GM23338 (cell line): ENCODE measurements at regions not wholly inside any gene's neighbourhood (a gene's known extent, or its start where the extent isn't known, plus 50 kb on each side); places are given as distances from the start of the nearest gene placed in this dataset.

Source experiments
- CREB1 ChIP-seq: fragments of 250-450 bp; sonication (Bioruptor Pico); IDR thresholded peaks from 2 replicates; pipeline ENCODE4 v1.5.0; 2020; ENCODE audit warnings: low read depth, mild to moderate bottlenecking, moderate library complexity
- EZH2 ChIP-seq: fragments of 200-600 bp; sonication (generic); IDR thresholded peaks from one replicate; pipeline ENCODE4 v1.8.0; 2017; ENCODE audit warnings: antibody characterized with exemption, mild to moderate bottlenecking, low read depth; ENCODE audit not compliant: unreplicated experiment
- EZH2phosphoT487 ChIP-seq: fragments of 200-600 bp; sonication (generic); IDR thresholded peaks from one replicate; pipeline ENCODE4 v1.8.1; 2018; ENCODE audit warnings: antibody characterized with exemption; ENCODE audit not compliant: unreplicated experiment
- JUNB ChIP-seq: IDR thresholded peaks from one replicate; pipeline ENCODE4 v1.6.1; 2016; ENCODE audit warnings: antibody characterized with exemption; ENCODE audit not compliant: unreplicated experiment
- POLR2AphosphoS5 ChIP-seq: IDR thresholded peaks from 2 replicates; pipeline ENCODE4 v1.6.1; 2016; ENCODE audit warnings: antibody characterized with exemption, low read depth
- STAT1 ChIP-seq: IDR thresholded peaks from one replicate; pipeline ENCODE4 v1.6.1; 2016; ENCODE audit warnings: antibody characterized with exemption; ENCODE audit not compliant: unreplicated experiment
- ZNF114 ChIP-seq: fragments of 250-450 bp; sonication (Bioruptor Pico); IDR thresholded peaks from 2 replicates; pipeline ENCODE4 v1.5.0; 2020; ENCODE audit warnings: mild to moderate bottlenecking, moderate library complexity
- TF ChIP-seq, protein P1 (sequence below), 2 experiments: fragments of 200-600 bp in 1 of 2; sonication (generic) in 1 of 2; conservative IDR thresholded peaks; 2 replicates each; pipeline versions ENCODE4 v1.5.1 to v1.6.1; 2016 to 2017; ENCODE audit warnings: antibody characterized with exemption in 2 of 2, low read depth in 2 of 2, mild to moderate bottlenecking in 2 of 2, moderate library complexity in 1 of 2
- TF ChIP-seq, protein P2 (sequence below): IDR thresholded peaks from one replicate; pipeline ENCODE4 v1.6.1; 2018; ENCODE audit warnings: antibody characterized with exemption; ENCODE audit not compliant: unreplicated experiment

DNA sequence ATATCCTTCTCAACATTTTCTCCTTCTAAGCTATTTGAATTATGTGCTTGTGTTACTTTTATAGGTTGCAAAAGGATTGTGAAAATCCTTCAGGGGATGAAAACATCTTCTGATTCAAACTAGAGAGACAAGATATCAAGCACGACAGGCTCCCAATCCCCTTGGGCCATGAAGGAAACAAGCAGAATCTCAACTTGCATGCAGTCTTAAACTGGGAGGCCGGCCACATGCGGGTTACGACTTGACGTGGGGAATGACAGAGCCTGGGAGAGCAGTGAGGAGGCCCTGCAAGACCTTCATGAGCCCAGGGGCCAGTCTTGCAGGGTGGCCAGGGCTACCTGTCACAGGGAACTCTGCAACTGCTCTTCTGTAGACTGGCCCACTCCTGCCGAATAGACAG is 94.4 kb downstream of the SCN11A start:
- TF ChIP-seq EZH2phosphoT487 = no peak
- TF ChIP-seq, protein P1, sequence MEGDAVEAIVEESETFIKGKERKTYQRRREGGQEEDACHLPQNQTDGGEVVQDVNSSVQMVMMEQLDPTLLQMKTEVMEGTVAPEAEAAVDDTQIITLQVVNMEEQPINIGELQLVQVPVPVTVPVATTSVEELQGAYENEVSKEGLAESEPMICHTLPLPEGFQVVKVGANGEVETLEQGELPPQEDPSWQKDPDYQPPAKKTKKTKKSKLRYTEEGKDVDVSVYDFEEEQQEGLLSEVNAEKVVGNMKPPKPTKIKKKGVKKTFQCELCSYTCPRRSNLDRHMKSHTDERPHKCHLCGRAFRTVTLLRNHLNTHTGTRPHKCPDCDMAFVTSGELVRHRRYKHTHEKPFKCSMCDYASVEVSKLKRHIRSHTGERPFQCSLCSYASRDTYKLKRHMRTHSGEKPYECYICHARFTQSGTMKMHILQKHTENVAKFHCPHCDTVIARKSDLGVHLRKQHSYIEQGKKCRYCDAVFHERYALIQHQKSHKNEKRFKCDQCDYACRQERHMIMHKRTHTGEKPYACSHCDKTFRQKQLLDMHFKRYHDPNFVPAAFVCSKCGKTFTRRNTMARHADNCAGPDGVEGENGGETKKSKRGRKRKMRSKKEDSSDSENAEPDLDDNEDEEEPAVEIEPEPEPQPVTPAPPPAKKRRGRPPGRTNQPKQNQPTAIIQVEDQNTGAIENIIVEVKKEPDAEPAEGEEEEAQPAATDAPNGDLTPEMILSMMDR (conservative IDR thresholded peaks at IDR 0.05; ENCODE audit: low read depth in 2 of 2) = no peak
- no peak for TF ChIP-seq POLR2AphosphoS5
- no peak for TF ChIP-seq EZH2
- TF ChIP-seq, protein P2, sequence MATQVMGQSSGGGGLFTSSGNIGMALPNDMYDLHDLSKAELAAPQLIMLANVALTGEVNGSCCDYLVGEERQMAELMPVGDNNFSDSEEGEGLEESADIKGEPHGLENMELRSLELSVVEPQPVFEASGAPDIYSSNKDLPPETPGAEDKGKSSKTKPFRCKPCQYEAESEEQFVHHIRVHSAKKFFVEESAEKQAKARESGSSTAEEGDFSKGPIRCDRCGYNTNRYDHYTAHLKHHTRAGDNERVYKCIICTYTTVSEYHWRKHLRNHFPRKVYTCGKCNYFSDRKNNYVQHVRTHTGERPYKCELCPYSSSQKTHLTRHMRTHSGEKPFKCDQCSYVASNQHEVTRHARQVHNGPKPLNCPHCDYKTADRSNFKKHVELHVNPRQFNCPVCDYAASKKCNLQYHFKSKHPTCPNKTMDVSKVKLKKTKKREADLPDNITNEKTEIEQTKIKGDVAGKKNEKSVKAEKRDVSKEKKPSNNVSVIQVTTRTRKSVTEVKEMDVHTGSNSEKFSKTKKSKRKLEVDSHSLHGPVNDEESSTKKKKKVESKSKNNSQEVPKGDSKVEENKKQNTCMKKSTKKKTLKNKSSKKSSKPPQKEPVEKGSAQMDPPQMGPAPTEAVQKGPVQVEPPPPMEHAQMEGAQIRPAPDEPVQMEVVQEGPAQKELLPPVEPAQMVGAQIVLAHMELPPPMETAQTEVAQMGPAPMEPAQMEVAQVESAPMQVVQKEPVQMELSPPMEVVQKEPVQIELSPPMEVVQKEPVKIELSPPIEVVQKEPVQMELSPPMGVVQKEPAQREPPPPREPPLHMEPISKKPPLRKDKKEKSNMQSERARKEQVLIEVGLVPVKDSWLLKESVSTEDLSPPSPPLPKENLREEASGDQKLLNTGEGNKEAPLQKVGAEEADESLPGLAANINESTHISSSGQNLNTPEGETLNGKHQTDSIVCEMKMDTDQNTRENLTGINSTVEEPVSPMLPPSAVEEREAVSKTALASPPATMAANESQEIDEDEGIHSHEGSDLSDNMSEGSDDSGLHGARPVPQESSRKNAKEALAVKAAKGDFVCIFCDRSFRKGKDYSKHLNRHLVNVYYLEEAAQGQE = no peak
- TF ChIP-seq STAT1 = no peak
- TF ChIP-seq JUNB = no peak
- no peak for TF ChIP-seq CREB1 (CRISPR knock-in tag)
- no peak for TF ChIP-seq ZNF114 (CRISPR knock-in tag)
